SK-N-SH (cell line): ENCODE measurements at regions not wholly inside any gene's neighbourhood (a gene's known extent, or its start where the extent isn't known, plus 50 kb on each side); places are given as distances from the start of the nearest gene placed in this dataset.

ENCODE experiments used
- CTCF ChIA-PET: fragments of 300-600, 350-600 bp; formaldehyde crosslinking; extraction: SDS; loops from one replicate; lab custom pipeline; 2021; lab: Yijun Ruan, JAX
- POLR2A ChIA-PET: fragments of 350-600 bp; sonication (Branson Sonifier 250); formaldehyde crosslinking; extraction: SDS; loops from one replicate; lab custom pipeline; 2020; ENCODE audit warnings: antibody characterized with exemption, inconsistent platforms; lab: Yijun Ruan, JAX
- DNase-seq: peaks from one replicate; pipeline ENCODE4 v3.0.0; 2012
- H2AFZ ChIP-seq: fragments of 200-600 bp; sonication (generic); 2 replicates; pipeline ENCODE4 v1.8.1; 2016; ENCODE audit warnings: antibody characterized with exemption, mild to moderate bottlenecking, low read depth
- H3F3A ChIP-seq: fragments of 200-600 bp; sonication (generic); replicated peaks from 2 replicates; pipeline ENCODE3; 2016; ENCODE audit warnings: antibody characterized with exemption, mild to moderate bottlenecking; ENCODE audit not compliant: insufficient read depth
- H3K27ac ChIP-seq, 2 experiments: fragments of 200-500 bp in 1 of 2; fragments of 200-600 bp in 1 of 2; sonication (Bioruptor generic) in 1 of 2; sonication (generic), shearing (Covaris generic) in 1 of 2; 2 replicates each; pipeline versions ENCODE4 v1.5.1 to v1.6.1; 2014 to 2016; ENCODE audit warnings: low read depth in 2 of 2, inconsistent platforms in 1 of 2, low read length in 1 of 2, mild to moderate bottlenecking in 1 of 2, mixed read lengths in 1 of 2
- H3K27me3 ChIP-seq: fragments of 200-600 bp; sonication (generic), shearing (Covaris generic); 2 replicates; pipeline ENCODE4 v1.6.1; 2016; ENCODE audit warnings: mixed run types; ENCODE audit not compliant: insufficient read depth
- H3K36me3 ChIP-seq, 2 experiments: fragments of 200-500 bp in 1 of 2; fragments of 200-600 bp in 1 of 2; sonication (Bioruptor generic) in 1 of 2; sonication (generic) in 1 of 2; replicated peaks in 1 of 2; 2 replicates each; pipeline versions ENCODE3 to v1.5.1; 2014 to 2016; ENCODE audit warnings: low read length in 1 of 2, mild to moderate bottlenecking in 1 of 2; ENCODE audit not compliant: insufficient read depth in 2 of 2, control insufficient read depth in 1 of 2
- H3K4me1 ChIP-seq, 2 experiments: fragments of 200-500 bp in 1 of 2; fragments of 200-600 bp in 1 of 2; sonication (Bioruptor generic) in 1 of 2; sonication (generic), shearing (Covaris generic) in 1 of 2; 2 replicates each; pipeline versions ENCODE4 v1.5.1 to v1.6.1; 2014 to 2016; ENCODE audit warnings: low read depth in 1 of 2, low read length in 1 of 2, mixed run types in 1 of 2; ENCODE audit not compliant: insufficient read depth in 2 of 2, control insufficient read depth in 1 of 2
- H3K4me2 ChIP-seq: fragments of 200-600 bp; sonication (generic), shearing (Covaris generic); 2 replicates; pipeline ENCODE4 v1.6.1; 2017; ENCODE audit warnings: mixed run types
- H3K4me3 ChIP-seq, 2 experiments: fragments of 200-500 bp in 1 of 2; fragments of 200-600 bp in 1 of 2; sonication (Bioruptor generic) in 1 of 2; sonication (generic), shearing (Covaris generic) in 1 of 2; 2 replicates each; pipeline versions ENCODE4 v1.5.1 to v1.8.1; 2014 to 2016; ENCODE audit warnings: low read depth in 2 of 2, inconsistent platforms in 1 of 2, low read length in 1 of 2, mild to moderate bottlenecking in 1 of 2, mixed read lengths in 1 of 2, moderate library complexity in 1 of 2
- H3K79me2 ChIP-seq: fragments of 200-600 bp; sonication (generic); 2 replicates; pipeline ENCODE4 v1.8.1; 2017; ENCODE audit warnings: mild to moderate bottlenecking; ENCODE audit not compliant: insufficient read depth
- H3K9ac ChIP-seq: fragments of 200-600 bp; sonication (generic); 2 replicates; pipeline ENCODE4 v1.6.1; 2017; ENCODE audit warnings: mixed run types
- H3K9me2 ChIP-seq: fragments of 200-600 bp; sonication (generic); 2 replicates; pipeline ENCODE4 v1.6.1; 2017; ENCODE audit warnings: mixed run types
- H3K9me3 ChIP-seq: fragments of 200-600 bp; sonication (generic); 2 replicates; pipeline ENCODE4 v1.6.1; 2017; ENCODE audit warnings: mixed run types, mild to moderate bottlenecking, moderate library complexity
- H4K20me1 ChIP-seq: fragments of 200-600 bp; sonication (generic); 2 replicates; pipeline ENCODE4 v1.6.1; 2017; ENCODE audit warnings: mild to moderate bottlenecking, mixed run types; ENCODE audit not compliant: insufficient read depth
- EZH2phosphoT487 ChIP-seq: fragments of 200-600 bp; sonication (generic); IDR thresholded peaks from 2 replicates; pipeline ENCODE4 v1.6.1; 2017; ENCODE audit warnings: low read depth, mixed run types, mild to moderate bottlenecking, antibody characterized with exemption, moderate library complexity, borderline replicate concordance
- FOXJ3 ChIP-seq: sonication (generic); formaldehyde crosslinking; IDR thresholded peaks from 2 replicates; pipeline ENCODE4 v1.5.1; 2020; ENCODE audit warnings: mild to moderate bottlenecking, missing genetic modification reagents
- FOXM1 ChIP-seq: IDR thresholded peaks from 2 replicates; pipeline ENCODE4 v1.4.0; 2012; ENCODE audit warnings: low read depth, mild to moderate bottlenecking
- GATA2 ChIP-seq: sonication (generic); formaldehyde crosslinking; IDR thresholded peaks from 2 replicates; pipeline ENCODE4 v1.5.0; 2020; ENCODE audit warnings: mild to moderate bottlenecking, missing genetic modification reagents
- JUND ChIP-seq: IDR thresholded peaks from 2 replicates; pipeline ENCODE4 v1.4.0; 2012
- NFIC ChIP-seq: IDR thresholded peaks from 2 replicates; pipeline ENCODE4 v1.4.0; 2012; ENCODE audit warnings: borderline replicate concordance
- NRF1 ChIP-seq: IDR thresholded peaks from 2 replicates; pipeline ENCODE4 v1.6.1; 2012; ENCODE audit warnings: low read depth, mild to moderate bottlenecking, low read length
- POLR2AphosphoS5 ChIP-seq: IDR thresholded peaks from 2 replicates; pipeline ENCODE4 v1.6.1; 2012; ENCODE audit warnings: low read depth, low read length
- RAD21 ChIP-seq: IDR thresholded peaks from 2 replicates; pipeline ENCODE4 v1.6.1; 2012; ENCODE audit warnings: mild to moderate bottlenecking, low read length
- RFX5 ChIP-seq: IDR thresholded peaks from 2 replicates; pipeline ENCODE4 v1.6.1; 2012; ENCODE audit warnings: mild to moderate bottlenecking, improper control_type of control experiment, low read length
- RXRA ChIP-seq: IDR thresholded peaks from 2 replicates; pipeline ENCODE4 v1.4.0; 2012; ENCODE audit warnings: low read depth, mild to moderate bottlenecking, borderline replicate concordance
- SIN3A ChIP-seq: IDR thresholded peaks from 2 replicates; pipeline ENCODE4 v1.6.1; 2012; ENCODE audit warnings: low read depth, mild to moderate bottlenecking, low read length, moderate library complexity, borderline replicate concordance
- SMC3 ChIP-seq: IDR thresholded peaks from 2 replicates; pipeline ENCODE4 v1.6.1; 2012; ENCODE audit warnings: low read depth, low read length, improper control_type of control experiment
- TEAD4 ChIP-seq: IDR thresholded peaks from 2 replicates; pipeline ENCODE4 v1.4.0; 2012; ENCODE audit warnings: mild to moderate bottlenecking, borderline replicate concordance; ENCODE audit not compliant: insufficient read depth
- WGBS: methylation state at CpG from one replicate; pipeline ENCODE4 v1.1.6; 2017; ENCODE audit warnings: low lambda C conversion rate; 5-methylcytosine and 5-hydroxymethylcytosine counted together
- TF ChIP-seq, protein P1 (sequence below): IDR thresholded peaks from 2 replicates; pipeline ENCODE4 v1.4.0; 2012; ENCODE audit warnings: low read depth, borderline replicate concordance
- TF ChIP-seq, protein P2 (sequence below): fragments of 150-350 bp; IDR thresholded peaks from 2 replicates; pipeline ENCODE4 v1.6.1; 2016; ENCODE audit warnings: mild to moderate bottlenecking, low read depth, low read length
- TF ChIP-seq, protein P3 (sequence below): fragments of 150-350 bp; IDR thresholded peaks from 2 replicates; pipeline ENCODE4 v1.6.1; 2017; ENCODE audit warnings: antibody characterized with exemption, low read length, low read depth, borderline replicate concordance

DNA sequence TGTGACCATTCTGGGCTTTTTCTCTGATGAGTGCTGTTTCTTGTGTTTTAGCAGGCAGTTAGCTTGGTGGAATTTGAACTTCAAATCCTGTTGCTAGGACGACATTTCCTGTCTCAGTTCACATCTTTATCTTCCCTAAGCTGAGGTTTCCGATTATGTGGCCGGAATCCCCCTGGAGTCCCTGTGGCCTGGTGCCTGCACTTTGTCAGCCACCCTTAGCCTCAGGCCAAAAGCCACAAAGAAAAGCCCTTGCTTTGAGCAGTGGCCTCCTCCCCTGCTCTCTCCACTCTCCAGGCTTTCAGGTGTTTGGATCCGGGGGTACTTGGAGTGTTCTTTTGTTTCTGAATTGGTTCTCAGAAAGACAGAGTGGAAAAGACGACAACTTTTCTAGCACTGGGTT lies 59.9 kb upstream of the PMEPA1 start:
- H3K4me2 ChIP-seq: no peak overlapping the region
- H4K20me1 ChIP-seq: no peaks in the 10 kb centered on the region
- DNase-seq: no peak
- no peaks in the 10 kb centered on the region for H3K36me3 ChIP-seq
- H3K27me3 ChIP-seq: no peaks in the 10 kb centered on the region
- WGBS: 85% methylated on average over 5 of the region's 5 CpGs
- H3K4me3 ChIP-seq: no peak overlapping the region
- H3K9ac ChIP-seq: no peak overlapping the region
- no peak overlapping the region for H3K27ac ChIP-seq
- no peaks in the 10 kb centered on the region; a peak in 2 of 4 replicates for H3K4me1 ChIP-seq
- POLR2A ChIA-PET: no interaction called here
- H3K79me2 ChIP-seq: no peaks in the 10 kb centered on the region
- peaks cover 8% of the 10 kb centered on the region for H3F3A ChIP-seq
- TF ChIP-seq NFIC (no peak), JUND (no peak), SMC3 (no peak), SIN3A (no peak), POLR2AphosphoS5 (no peak), RFX5 (no peak), RAD21 (no peak), TEAD4 (no peak)
- TF ChIP-seq, protein P1, sequence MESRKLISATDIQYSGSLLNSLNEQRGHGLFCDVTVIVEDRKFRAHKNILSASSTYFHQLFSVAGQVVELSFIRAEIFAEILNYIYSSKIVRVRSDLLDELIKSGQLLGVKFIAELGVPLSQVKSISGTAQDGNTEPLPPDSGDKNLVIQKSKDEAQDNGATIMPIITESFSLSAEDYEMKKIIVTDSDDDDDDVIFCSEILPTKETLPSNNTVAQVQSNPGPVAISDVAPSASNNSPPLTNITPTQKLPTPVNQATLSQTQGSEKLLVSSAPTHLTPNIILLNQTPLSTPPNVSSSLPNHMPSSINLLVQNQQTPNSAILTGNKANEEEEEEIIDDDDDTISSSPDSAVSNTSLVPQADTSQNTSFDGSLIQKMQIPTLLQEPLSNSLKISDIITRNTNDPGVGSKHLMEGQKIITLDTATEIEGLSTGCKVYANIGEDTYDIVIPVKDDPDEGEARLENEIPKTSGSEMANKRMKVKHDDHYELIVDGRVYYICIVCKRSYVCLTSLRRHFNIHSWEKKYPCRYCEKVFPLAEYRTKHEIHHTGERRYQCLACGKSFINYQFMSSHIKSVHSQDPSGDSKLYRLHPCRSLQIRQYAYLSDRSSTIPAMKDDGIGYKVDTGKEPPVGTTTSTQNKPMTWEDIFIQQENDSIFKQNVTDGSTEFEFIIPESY: no peak
- TF ChIP-seq, protein P2, sequence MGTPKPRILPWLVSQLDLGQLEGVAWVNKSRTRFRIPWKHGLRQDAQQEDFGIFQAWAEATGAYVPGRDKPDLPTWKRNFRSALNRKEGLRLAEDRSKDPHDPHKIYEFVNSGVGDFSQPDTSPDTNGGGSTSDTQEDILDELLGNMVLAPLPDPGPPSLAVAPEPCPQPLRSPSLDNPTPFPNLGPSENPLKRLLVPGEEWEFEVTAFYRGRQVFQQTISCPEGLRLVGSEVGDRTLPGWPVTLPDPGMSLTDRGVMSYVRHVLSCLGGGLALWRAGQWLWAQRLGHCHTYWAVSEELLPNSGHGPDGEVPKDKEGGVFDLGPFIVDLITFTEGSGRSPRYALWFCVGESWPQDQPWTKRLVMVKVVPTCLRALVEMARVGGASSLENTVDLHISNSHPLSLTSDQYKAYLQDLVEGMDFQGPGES: no peak
- TF ChIP-seq, protein P3, sequence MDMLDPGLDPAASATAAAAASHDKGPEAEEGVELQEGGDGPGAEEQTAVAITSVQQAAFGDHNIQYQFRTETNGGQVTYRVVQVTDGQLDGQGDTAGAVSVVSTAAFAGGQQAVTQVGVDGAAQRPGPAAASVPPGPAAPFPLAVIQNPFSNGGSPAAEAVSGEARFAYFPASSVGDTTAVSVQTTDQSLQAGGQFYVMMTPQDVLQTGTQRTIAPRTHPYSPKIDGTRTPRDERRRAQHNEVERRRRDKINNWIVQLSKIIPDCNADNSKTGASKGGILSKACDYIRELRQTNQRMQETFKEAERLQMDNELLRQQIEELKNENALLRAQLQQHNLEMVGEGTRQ: no peak
- TF ChIP-seq, all 33 proteins: peak for 0
- H3K9me2 ChIP-seq: no peaks in the 10 kb centered on the region
- no peaks in the 10 kb centered on the region for H3K9me3 ChIP-seq
- CTCF ChIA-PET: interaction anchor here (0.7 kb wide), 1 partner anchor 67 kb away, joined by 3 read pairs; no protein-coding TSS in a partner anchor
- H2AFZ ChIP-seq: no peak overlapping the region

DNA sequence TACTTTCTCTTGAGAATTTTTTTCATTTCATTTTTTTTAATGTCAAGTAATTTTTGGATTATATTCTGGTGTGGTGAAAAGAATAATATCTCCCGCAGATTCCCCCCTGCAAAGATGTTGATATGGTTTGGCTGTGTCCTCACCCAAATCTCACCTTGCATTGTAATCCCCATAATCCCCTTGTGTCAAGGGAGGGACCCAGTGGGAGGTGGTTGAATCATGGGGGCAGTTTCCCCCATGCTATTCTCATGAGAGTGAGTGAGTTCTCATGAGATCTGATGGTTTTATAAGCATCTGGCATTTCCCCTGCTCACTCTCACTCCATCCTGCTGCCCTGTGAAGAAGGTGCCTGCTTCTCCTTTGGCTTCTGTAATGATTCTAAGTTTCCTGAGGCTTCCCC lies 58.7 kb upstream of the PMEPA1 start:
- no peaks in the 10 kb centered on the region for H3K36me3 ChIP-seq
- peaks cover 8% of the 10 kb centered on the region for H3F3A ChIP-seq
- H2AFZ ChIP-seq: no peak overlapping the region
- H3K9ac ChIP-seq: no peak overlapping the region
- no peak overlapping the region for H3K27ac ChIP-seq
- no peaks in the 10 kb centered on the region for H3K9me3 ChIP-seq
- ChIA-PET POLR2A (no interaction called here), CTCF (no interaction called here)
- no peaks in the 10 kb centered on the region for H4K20me1 ChIP-seq
- no peak for TF ChIP-seq RFX5
- no peak for TF ChIP-seq FOXM1
- TF ChIP-seq RXRA: no peak
- TF ChIP-seq NRF1: no peak
- TF ChIP-seq SMC3: no peak
- TF ChIP-seq, protein P1: no peak
- TF ChIP-seq EZH2phosphoT487: no peak
- TF ChIP-seq GATA2: no peak
- TF ChIP-seq FOXJ3 (CRISPR knock-in tag): no peak
- H3K4me3 ChIP-seq: no peak overlapping the region
- no peaks in the 10 kb centered on the region for H3K9me2 ChIP-seq
- no peak for DNase-seq
- no peak overlapping the region for H3K4me2 ChIP-seq
- no peaks in the 10 kb centered on the region; a peak in 2 of 4 replicates for H3K4me1 ChIP-seq
- 97% methylated on average over 1 of the region's 1 CpG for WGBS
- no peaks in the 10 kb centered on the region for H3K27me3 ChIP-seq
- no peaks in the 10 kb centered on the region for H3K79me2 ChIP-seq
